Stimulated activated CD4-positive, alpha-beta T cell treated with anti-CD3 and anti-CD28 coated beads, Interleukin-4, amount 100 ng/mL, for 48 hours (primary cell): ENCODE measurements at regions not wholly inside any gene's neighbourhood (a gene's known extent, or its start where the extent isn't known, plus 50 kb on each side); places are given as distances from the start of the nearest gene placed in this dataset.
A peak's percentile ranks its signal among the peaks of the same experiment; 100 is the strongest.
"Not testable (repeated sequence)": the region's sequence is repeated elsewhere in the genome, so short reads cannot be mapped to it uniquely, and the experiment has no call there.

Source experiments
- DNase-seq, 2 donors: peaks; one replicate each; pipeline ENCODE4 v3.0.0-alpha.2; 2020; ENCODE audit warnings: low read depth in 2 of 2

DNA sequence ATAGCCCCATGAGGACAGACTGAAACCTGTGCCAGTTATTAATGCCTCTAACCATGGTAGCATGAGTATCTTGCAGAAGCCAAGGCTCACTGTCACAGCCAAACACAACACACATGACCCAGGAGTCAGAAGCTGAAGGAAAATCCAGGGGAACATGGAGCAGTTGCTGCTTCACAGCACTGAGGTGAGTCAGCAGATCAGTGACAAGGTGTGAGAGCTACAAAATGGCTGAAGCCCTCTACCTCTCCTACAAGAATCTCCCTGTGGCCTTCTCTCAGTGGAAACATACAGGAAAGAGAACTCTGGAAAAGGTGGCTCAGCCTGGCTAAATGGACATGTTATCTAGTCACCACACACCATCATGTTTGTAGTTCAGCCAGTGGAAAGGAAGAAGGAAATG, 93.5 kb downstream of the NAB1 start:
- DNase-seq: no peak

DNA sequence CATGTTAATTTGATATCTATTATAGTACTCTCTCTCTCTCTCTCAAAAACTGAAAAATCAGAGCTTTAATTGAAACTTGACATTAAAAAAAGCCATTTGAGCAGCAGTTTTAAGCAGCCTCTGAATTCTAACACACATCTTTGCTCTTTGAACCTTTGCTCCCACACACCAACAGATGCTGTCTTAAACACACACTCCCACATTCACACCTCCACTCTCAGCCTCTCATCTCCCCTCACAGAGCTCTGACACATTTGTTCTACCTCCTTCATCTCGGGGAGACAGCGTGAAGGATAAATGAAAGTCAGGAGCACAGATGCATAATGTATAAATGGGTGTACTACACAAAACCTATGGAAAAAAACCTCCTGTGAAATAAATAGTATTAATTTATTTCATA, 95.2 kb downstream of the NAB1 start:
- DNase-seq: no peak

DNA sequence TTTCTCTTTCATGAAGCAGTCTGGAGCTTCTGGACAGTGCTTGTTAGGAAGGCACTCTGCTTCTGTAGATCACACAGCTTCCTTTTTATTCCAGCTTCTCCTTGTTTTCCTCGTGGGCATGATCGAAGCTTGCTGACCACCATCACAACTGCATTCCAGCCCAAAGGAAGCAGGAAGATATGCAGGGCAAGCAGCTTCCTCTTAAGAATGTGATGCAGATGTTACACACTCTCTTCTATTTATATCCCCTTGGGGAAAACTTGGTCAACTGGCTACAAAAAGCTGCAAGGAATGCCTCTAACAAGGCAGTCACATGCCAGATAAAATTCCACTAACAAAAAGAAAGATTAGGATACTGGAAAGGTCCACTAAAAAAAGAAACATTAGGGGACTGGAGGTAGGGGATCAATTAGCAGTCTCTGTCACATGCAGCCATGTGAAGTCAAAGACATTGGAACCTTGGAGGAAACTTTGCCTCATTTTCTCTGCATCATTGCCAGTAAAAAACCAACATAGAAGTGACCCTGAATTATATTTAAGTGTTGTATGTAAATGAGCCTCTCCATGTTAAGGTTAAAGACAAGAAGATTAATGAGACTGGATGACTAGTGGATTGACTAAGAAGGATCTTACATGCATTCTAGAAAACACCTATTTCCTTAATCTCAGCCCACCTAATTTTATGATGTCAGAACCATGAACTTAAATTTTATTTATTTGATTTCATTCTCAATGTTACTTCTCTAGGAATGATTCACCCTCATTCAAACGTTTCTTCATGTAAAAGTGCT, 98.3 kb downstream of the NAB1 start:
- no peak for DNase-seq

- no peak for DNase-seq
These were observed 100.1 kb downstream of the NAB1 start for GRCh38 chr2:190748966-190749365.

GRCh38 chr2:190755772-190756415, 107.0 kb downstream of the NAB1 start:
- DNase-seq: no peak

DNA sequence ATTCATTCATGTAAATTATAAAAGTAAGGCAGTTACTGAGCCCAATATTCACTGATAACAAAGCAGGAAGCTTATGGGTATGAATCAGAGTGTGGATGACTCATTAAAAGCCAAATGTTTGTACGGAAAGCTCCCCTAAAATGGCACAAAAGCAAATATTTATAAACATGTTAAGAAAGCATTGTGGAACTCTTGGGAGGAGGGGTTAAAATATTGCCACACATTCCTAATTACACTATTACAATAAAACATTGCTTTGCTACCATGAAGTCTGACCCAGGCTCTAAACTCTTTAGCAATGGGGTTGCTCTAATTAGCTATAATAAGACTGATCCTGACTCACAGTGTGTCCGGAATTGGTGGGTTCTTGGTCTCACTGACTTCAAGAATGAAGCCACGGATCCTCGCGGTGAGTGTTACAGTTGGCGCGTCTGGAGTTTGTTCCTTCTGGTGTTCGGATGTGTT, 110.9 kb downstream of the NAB1 start:
- DNase-seq: no peak

DNA sequence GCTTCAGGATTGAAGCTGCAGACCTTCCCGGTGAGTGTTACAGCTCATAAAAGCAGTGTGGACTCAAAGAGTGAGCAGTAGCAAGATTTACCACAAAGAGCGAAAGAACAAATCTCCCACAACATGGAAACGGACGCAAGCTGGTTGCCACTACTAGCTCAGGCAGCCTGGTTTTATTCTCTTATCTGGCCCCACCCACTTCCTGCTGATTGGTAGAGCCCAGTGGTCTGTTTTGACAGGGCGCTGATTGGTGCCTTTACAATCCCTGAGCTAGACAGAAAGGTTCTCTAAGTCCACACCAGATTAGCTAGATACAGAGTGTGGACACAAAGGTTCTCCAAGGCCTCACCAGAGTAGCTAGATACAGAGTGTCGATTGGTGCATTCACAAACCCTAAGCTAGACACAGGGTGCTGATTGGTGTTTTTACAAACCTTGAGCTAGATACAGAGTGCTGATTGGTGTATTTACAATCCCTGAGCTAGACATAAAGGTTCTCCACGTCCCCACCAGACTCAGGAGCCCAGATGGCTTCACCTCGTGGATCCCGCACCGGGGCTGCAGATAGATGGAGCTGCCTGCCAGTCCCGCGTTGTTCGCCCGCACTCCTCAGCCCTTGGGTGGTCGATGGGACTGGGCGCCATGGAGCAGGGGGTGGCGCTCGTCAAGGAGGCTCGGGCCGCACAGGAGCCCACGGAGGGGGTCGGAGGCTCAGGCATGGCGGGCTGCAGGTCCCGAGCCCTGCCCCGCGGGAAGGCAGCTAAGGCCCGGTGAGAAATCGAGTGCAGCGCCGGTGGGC, 111.7 kb downstream of the NAB1 start:
- not testable (repeated sequence) for DNase-seq

DNA sequence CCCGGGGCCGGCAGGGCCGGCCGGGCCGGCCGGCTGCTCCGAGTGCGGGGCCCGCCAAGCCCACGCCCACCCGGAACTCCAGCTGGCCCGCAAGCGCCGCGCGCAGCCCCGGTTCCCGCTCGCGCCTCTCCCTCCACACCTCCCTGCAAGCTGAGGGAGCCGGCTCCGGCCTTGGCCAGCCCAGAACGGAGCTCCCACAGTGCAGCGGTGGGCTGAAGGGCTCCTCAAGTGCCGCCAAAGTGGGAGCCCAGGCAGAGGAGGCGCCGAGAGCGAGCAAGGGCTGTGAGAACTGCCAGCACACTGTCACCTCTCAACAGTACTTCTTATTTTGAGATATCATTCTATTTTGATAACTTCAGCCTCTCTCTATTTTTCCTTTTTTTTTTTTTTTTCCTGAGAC, 112.3 kb downstream of the NAB1 start:
- DNase-seq: not testable (repeated sequence)

DNA sequence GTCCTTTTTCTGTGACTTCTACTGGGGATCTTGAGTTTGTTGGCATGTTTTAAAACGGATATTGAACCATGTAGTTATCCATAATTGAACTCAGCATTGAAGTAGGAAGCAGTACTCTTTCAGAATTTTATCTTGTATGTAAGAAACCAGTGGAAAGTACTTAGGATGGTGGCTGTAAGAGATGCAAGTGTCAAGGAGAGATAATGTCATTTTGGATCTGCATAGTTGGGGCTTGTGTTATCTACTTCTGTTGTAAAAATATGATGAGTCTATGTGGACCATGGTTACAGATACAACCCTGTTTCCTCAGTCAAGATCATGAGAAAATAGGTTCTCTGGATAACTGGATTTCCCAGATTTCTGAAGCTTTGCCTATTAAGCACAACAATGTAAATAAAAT, 113.7 kb downstream of the NAB1 start:
- DNase-seq: no peak

- DNase-seq: no peak
These were observed 114.2 kb downstream of the NAB1 start for GRCh38 chr2:190763100-190763499.

GRCh38 chr2:190763901-190764514, 115.1 kb downstream of the NAB1 start:
- peak in 1 of 2 donors; percentile 19 for DNase-seq

- peak in 1 of 2 donors; percentile 19 for DNase-seq
These were observed 115.0 kb upstream of the GLS start for GRCh38 chr2:190765386-190766173.

GRCh38 chr2:190766174-190766572, 114.4 kb upstream of the GLS start:
- DNase-seq: no peak

GRCh38 chr2:190766595-190766994, 114.0 kb upstream of the GLS start:
- no peak for DNase-seq

GRCh38 chr2:190767821-190768220, 112.8 kb upstream of the GLS start:
- DNase-seq: no peak

DNA sequence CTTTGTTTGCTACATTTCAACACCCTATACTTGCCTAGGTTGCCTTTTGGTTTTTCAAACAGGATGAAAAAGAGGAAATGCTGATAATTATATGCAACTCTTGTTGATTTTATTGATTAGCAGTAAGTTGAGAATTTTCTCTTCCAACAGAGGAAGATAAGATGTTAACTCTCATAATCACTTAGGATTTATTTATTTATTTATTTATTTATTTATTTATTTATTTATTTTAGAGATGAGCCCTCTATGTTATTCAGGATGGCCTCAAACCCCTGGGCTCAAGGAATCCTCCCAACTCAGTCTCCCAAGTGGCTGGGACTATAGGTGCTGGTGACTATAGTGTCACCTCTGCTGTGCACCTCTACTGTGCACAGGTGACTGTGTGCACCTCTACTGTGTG, 111.4 kb upstream of the GLS start:
- DNase-seq: no peak

DNA sequence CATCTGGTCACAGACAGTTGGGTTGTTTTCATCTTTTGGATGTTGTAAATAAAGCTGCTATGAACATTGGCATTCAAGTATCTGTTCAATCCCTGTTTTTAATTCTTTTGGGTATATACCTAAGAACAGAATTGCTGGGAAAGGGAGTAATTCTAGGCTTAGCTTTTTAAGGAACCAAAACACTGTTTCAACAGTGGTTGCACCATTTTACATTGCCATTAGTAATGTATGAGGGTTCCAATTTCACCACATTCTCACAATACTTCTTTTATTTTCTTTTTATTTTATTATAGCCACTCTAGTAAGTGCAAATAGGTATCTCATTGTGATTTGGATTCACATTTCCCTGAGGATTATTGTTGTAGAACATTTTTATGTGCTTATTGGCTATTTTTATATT, 108.9 kb upstream of the GLS start:
- no peak for DNase-seq

- DNase-seq: no peak
These were observed 100.0 kb upstream of the GLS start for GRCh38 chr2:190780594-190780993.

DNA sequence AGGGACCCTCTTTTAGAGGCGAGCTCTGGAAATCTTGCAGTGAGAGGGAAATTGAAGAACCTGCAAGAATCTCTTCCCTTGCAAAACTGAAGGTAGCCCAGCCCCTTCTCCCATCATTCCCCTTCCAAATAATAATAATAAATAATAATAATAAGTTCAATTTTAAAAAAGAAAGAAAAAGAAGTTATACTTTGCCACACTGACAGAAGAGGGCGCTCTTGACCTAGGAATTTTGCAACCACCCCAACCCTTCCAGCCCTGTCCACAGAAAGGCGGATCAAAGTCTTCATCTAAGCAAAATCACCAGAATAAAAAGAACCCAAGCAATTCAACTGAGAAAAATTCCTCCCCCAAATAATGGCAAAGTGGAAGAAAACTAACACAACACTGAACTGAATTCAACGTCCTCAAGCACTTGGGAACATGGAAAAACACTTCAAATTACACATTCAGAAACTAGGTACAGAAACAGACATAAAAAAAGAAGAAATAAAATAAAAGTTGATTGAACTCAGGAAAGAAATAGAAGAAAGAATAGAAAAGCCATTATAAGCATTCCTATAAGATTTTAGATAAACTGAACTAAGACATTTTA, 98.9 kb upstream of the GLS start:
- peak; percentile 23 to 44 for DNase-seq

DNA sequence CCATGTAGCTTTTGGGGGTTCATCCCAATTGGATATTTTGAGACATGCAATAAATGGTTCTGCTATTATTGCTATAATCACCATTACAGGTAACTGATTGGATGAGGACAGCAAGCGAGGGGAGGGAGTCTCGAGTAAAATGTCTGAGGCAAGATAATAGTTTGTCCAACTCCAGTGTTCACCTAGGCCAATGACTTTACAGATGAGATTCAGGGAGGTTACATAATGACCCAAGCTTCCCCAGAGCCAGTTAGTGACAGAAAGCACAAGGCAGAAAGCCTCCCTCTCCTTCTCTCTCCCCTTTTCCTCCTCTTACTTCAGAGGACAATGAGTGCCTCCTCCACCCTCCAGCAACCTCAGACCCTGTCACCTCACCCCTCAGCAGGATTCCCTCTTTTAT, 98.4 kb upstream of the GLS start:
- no peak for DNase-seq
